ENCODE measurements at regions not wholly inside any gene's neighbourhood (a gene's known extent, or its start where the extent isn't known, plus 50 kb on each side); places are given as distances from the start of the nearest gene placed in this dataset.

DNA sequence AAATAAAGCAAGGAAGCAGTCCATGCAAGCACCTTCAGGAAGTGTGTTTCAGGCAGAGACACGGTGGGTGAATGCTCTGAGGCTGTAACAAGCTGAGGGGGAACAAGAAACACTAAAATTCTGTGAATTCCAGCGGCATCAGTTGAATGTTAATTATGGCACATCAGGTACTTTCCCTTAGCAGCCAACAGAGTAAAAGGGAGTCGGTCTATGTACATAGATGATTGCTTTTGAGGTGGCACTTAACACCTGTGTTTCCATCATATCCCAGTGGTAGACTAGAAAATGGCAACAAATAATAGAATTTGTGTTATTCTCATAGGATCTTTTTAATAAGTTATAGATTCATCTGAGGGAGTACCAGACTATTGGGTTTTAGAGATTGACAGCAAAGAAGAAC, 481.0 kb upstream of the KLF6 start:
- CTCF ChIA-PET, result no interaction called here
- H3K9me3 Mint-ChIP-seq, result no peaks in the 10 kb centered on the region
- no peaks in the 10 kb centered on the region for H3K27me3 Mint-ChIP-seq (ENCODE audit: low read depth)
- no peak overlapping the region for H3K4me3 Mint-ChIP-seq
- no peaks in the 10 kb centered on the region for H3K36me3 Mint-ChIP-seq (ENCODE audit: low read depth)
- peaks cover 10% of the 10 kb centered on the region for H3K4me1 Mint-ChIP-seq (ENCODE audit: low read depth)
- intact Hi-C loops (cut with micrococcal nuclease), result no loop called here
- H3K27ac Mint-ChIP-seq, result no peak overlapping the region
- DNase-seq, result no peak

DNA sequence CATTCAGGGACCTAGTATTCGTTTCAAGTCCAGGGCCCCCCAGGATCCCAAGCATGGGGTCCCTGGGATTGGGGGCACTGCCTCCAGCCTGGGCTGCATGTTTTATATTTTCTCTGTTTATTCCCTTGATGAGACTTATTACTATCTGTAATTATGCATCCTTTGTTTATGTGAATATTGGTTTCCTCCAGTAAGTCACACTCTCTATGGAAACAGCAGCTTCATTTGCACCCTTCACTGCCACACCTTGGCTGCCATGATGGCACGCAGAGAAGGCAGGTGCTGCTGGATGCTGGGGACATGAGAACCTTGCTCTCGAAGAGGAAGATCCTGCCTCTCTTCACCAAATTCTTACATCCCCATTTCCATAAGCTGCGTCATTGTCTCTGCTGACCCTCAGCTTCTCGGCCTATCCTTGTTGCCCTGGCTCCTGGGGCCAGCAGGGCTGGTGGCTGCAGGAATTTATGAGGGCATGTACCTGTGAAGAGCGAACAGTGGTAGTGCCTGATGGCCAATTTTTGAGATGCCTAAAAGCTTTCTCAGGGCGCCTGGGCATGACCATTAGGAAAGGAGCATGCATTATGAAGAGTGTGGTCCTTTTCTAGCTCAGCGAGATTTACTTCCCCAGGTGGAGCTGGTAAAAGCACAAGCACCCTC, 479.3 kb upstream of the KLF6 start:
- no peaks in the 10 kb centered on the region for H3K27me3 Mint-ChIP-seq (ENCODE audit: low read depth)
- no peaks in the 10 kb centered on the region for H3K36me3 Mint-ChIP-seq (ENCODE audit: low read depth)
- H3K27ac Mint-ChIP-seq, result no peak overlapping the region
- peaks cover 12% of the 10 kb centered on the region for H3K4me1 Mint-ChIP-seq (ENCODE audit: low read depth)
- H3K9me3 Mint-ChIP-seq, result no peaks in the 10 kb centered on the region
- intact Hi-C loops (cut with micrococcal nuclease), result no loop called here
- no peak overlapping the region for H3K4me3 Mint-ChIP-seq
- no peak for DNase-seq
- CTCF ChIA-PET, result no interaction called here

DNA sequence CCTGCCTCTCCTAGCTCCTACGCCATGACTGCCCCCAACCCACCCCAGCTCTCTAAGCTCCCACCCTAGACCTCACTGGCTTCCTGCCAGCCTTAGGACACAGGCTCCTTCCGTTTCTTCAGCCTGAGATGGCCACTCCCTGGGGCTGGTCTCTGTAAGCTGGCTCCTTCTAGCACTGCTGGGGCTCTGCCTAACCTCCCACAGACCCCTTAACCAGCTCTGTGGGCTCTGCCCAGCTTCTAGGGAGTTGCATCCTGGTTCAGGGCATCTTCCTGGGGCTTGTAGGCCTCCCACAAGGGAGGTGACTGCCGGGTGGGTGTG, 478.6 kb upstream of the KLF6 start:
- intact Hi-C loops (cut with micrococcal nuclease), result no loop called here
- CTCF ChIA-PET, result interaction anchor here (0.5 kb wide), 1 partner anchor 566 kb away, joined by 3 read pairs; no protein-coding TSS in a partner anchor

DNA sequence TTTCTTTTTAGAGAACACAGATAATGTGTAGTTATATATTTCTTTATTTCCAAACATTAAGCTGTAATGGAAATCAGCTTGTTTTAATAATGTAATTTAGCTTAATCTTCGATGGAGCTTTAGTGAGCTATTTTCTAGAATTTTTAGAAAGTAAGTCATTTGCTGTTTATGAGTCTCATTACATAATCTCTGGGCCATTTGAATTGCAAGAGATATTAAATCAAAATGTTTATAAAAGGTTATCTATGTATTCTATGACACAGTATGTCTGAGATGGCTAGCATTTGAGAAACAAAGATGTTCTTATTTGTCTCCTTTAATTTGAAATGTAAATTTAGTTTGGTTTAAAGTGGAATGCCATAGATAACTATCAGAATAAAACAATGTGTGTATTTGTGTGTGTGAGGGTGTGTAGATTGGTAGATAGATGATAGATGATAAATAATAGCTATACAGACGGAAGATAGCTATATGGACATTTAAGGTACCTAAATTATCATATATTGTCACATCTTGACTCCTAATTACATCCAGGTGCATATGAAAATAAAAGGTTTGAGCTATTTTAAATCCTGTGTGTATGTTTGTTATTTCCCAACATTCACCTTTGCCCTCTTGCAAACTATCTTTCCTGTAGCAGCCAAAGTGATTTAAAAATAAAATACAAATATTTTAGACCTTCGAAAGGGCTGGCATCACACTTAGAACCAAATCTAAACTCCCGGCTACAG, 478.0 kb upstream of the KLF6 start:
- no peak for DNase-seq
- CTCF ChIA-PET, result interaction anchor here (0.5 kb wide), 1 partner anchor 567 kb away, joined by 3 read pairs; no protein-coding TSS in a partner anchor
- H3K4me3 Mint-ChIP-seq, result no peak overlapping the region
- H3K36me3 Mint-ChIP-seq (ENCODE audit: low read depth), result no peaks in the 10 kb centered on the region
- intact Hi-C loops (cut with micrococcal nuclease), result no loop called here
- H3K9me3 Mint-ChIP-seq, result no peaks in the 10 kb centered on the region
- H3K27me3 Mint-ChIP-seq (ENCODE audit: low read depth), result no peaks in the 10 kb centered on the region
- H3K4me1 Mint-ChIP-seq (ENCODE audit: low read depth), result peaks cover 12% of the 10 kb centered on the region
- H3K27ac Mint-ChIP-seq, result no peak overlapping the region

More for the DNA sequence above, 478.6 kb upstream of the KLF6 start:
- Mint-ChIP-seq H3K27ac (no peak overlapping the region), H3K4me1 (ENCODE audit: low read depth) (peaks cover 12% of the 10 kb centered on the region), H3K27me3 (ENCODE audit: low read depth) (no peaks in the 10 kb centered on the region), H3K9me3 (no peaks in the 10 kb centered on the region), H3K36me3 (ENCODE audit: low read depth) (no peaks in the 10 kb centered on the region), H3K4me3 (no peak overlapping the region)
- DNase-seq, result no peak

DNA sequence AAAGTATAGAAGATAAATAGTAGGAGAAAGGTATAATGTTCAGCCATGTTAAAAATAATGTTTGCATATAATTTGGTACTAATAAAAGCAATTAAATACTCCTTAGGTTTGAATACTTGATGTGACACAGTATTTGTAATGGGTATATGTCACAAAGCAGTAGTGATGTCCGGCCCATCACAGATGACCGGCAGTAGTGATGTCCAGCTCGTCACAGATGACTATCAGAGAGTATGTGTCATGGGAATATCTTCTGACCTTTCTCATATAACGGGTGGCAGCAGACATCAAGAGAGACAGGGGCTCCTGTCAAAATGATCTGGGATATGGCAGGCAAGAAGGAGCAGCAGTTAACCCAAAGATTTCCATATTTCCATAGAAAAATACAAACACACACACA, 477.4 kb upstream of the KLF6 start:
- CTCF ChIA-PET, result no interaction called here
- no peaks in the 10 kb centered on the region for H3K36me3 Mint-ChIP-seq (ENCODE audit: low read depth)
- H3K4me3 Mint-ChIP-seq, result no peak overlapping the region
- H3K9me3 Mint-ChIP-seq, result no peaks in the 10 kb centered on the region
- intact Hi-C loops (cut with micrococcal nuclease), result no loop called here
- no peak for DNase-seq
- no peak overlapping the region for H3K27ac Mint-ChIP-seq
- no peaks in the 10 kb centered on the region for H3K27me3 Mint-ChIP-seq (ENCODE audit: low read depth)
- peaks cover 12% of the 10 kb centered on the region for H3K4me1 Mint-ChIP-seq (ENCODE audit: low read depth)

DNA sequence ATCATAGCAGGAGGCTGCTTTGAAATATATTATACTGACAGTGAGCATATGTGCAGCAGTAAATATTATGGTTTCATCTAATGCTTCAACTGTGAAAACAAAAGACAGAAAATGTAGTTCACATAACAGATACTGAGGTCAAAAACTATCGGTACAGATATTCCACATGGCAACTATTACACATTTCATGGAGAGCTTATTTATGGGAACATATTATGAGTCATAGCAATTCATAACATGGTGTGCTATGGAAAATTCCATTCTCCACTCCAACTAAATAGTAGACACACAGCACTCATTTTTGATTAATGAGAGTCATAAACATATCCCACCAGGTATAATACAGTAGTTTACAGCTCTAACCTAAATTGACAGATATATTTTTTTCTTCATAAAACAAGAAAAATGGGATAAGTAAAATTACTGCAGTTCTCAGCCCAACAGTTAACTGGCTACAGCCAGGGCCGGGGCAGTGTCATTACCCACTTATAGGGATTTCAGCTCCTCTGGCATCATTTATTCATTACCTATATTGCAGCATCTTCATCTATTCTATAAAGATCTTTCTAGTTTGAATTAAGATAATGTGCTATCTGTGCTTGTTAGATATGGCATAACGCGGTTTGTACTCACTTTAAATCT, 475.6 kb upstream of the KLF6 start:
- CTCF ChIA-PET, result interaction anchor here (0.6 kb wide), 1 partner anchor 396 kb away, joined by 3 read pairs; no protein-coding TSS in a partner anchor
- no peaks in the 10 kb centered on the region for H3K36me3 Mint-ChIP-seq (ENCODE audit: low read depth)
- peaks cover 2% of the 10 kb centered on the region for H3K4me1 Mint-ChIP-seq (ENCODE audit: low read depth)
- H3K4me3 Mint-ChIP-seq, result no peak overlapping the region
- intact Hi-C loops (cut with micrococcal nuclease), result no loop called here
- no peaks in the 10 kb centered on the region for H3K9me3 Mint-ChIP-seq
- H3K27me3 Mint-ChIP-seq (ENCODE audit: low read depth), result no peaks in the 10 kb centered on the region
- no peak overlapping the region for H3K27ac Mint-ChIP-seq
- DNase-seq, result no peak

DNA sequence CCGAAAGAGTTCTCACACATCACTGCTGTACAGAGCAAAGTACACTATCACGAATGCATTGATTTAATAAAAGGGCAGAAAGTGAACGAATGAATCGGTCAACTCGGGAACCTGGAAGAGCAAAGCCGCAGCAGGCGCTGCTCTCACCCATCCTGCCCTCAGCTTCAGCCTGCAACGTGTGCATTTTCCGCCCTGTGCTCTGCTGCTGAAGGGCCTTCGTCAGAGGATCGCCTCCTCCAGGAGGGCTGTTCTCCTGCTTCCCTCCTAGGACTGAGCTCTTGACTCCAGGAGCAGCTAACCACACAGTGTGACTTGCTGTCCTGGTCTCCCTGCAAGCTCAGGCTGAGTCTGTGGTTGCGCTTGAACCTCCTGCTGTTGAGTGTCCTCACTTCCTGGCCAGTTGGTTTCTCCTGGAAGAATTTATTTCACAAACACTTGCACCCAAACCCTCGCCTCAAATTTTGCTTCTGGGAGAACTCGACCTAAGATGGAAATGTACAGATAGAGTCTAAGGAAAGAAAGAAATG, 473.0 kb upstream of the KLF6 start:
- DNase-seq, result no peak
- CTCF ChIA-PET, result no interaction called here

DNA sequence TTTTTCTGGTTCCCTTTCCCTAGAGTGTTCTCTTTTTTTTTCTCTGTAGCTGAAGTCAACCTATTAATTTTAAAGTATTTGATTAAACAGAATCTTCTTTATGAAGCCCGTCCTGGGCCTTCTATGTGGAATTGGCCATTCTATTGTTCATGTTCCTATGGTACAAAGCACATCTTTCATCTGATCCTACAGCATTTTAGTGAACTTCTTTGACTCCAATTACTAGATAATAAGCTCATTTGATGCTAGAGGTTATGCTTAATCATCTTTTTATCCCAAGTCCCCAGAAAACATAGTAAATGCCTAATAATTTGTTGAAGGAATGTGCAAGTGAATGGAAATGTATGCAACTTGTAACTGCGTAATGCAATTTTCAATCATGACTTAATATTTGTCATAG, 472.0 kb upstream of the KLF6 start:
- no peak overlapping the region for H3K27ac Mint-ChIP-seq
- H3K9me3 Mint-ChIP-seq, result no peaks in the 10 kb centered on the region
- no peaks in the 10 kb centered on the region for H3K36me3 Mint-ChIP-seq (ENCODE audit: low read depth)
- no peak for DNase-seq
- intact Hi-C loops (cut with micrococcal nuclease), result no loop called here
- peaks cover 2% of the 10 kb centered on the region for H3K4me1 Mint-ChIP-seq (ENCODE audit: low read depth)
- H3K27me3 Mint-ChIP-seq (ENCODE audit: low read depth), result peaks cover 2% of the 10 kb centered on the region
- CTCF ChIA-PET, result no interaction called here
- no peak overlapping the region for H3K4me3 Mint-ChIP-seq

More for the DNA sequence above, 473.0 kb upstream of the KLF6 start:
- Mint-ChIP-seq H3K27me3 (ENCODE audit: low read depth) (peaks cover 2% of the 10 kb centered on the region), H3K4me3 (no peak overlapping the region), H3K36me3 (ENCODE audit: low read depth) (no peaks in the 10 kb centered on the region), H3K27ac (no peak overlapping the region), H3K9me3 (no peaks in the 10 kb centered on the region), H3K4me1 (ENCODE audit: low read depth) (peaks cover 2% of the 10 kb centered on the region)
- intact Hi-C loops (cut with micrococcal nuclease), result no loop called here

DNA sequence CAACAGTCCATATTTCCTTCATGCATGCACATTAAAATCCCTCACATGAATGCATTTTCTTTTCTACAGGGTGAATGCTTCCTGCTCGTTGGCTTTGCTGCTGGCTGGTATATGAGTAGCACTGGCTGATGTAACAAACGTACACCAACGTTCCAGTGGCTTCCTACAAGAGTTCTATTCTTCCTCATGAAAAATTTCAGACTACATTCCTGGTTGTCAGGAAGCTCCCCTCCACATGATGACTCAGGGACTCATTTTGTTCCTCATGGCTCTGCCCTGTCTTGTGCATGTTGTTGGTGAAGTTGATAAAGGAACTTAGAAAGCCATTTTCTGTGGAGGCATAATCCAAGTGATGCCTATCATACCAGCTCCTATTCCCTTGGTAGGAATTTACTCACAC, 470.7 kb upstream of the KLF6 start:
- CTCF ChIA-PET, result no interaction called here
- Mint-ChIP-seq H3K27ac (no peak overlapping the region), H3K9me3 (no peaks in the 10 kb centered on the region), H3K27me3 (ENCODE audit: low read depth) (peaks cover 2% of the 10 kb centered on the region), H3K4me1 (ENCODE audit: low read depth) (peaks cover 2% of the 10 kb centered on the region), H3K36me3 (ENCODE audit: low read depth) (no peaks in the 10 kb centered on the region), H3K4me3 (no peak overlapping the region)
- DNase-seq, result no peak
- intact Hi-C loops (cut with micrococcal nuclease), result no loop called here

DNA sequence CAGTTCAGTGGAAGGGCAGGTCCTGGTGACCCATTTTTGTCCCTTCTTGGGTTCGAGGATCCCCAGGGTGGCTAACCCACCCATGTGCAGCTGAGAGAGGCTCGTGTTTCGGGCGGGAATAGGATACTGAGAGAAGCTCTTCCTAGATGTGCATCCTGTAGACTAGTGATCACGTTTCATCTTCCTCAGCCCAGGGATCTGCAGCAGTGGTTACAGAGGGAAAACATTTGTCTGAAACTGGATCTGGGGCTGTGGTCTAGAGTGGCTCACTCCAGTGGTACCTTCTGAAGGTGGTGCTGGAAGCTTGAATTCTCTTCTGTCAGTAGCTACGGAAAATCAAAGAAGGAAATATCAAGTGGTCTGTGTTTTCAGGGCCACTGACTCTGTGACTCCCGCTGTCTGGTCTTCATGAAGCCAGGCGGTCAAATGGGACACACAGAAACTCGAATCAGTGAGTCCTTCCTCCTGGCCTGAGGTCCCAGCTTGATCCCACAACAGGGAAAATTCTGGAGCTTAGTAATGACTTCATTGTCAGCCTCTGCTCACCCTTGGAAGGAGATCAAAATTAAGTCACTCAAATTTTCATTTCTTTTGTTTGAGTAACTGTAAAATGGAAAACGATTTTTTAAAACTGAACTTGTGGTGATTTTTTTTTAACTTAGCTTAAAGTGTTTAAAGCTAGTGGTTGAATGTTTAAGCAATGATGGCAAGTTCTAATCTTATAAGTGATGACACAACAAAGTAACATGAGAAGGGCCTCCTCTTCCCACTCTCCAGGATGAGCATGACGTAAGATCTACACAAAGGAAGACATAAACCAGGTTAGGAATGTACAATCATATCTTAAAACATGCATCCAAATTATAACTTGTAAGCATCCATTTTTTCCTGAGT, 469.3 kb upstream of the KLF6 start:
- intact Hi-C loops (cut with micrococcal nuclease), result no loop called here
- no peak overlapping the region for H3K4me3 Mint-ChIP-seq
- CTCF ChIA-PET, result no interaction called here
- no peak for DNase-seq
- H3K27me3 Mint-ChIP-seq (ENCODE audit: low read depth), result peaks cover 2% of the 10 kb centered on the region
- H3K36me3 Mint-ChIP-seq (ENCODE audit: low read depth), result no peaks in the 10 kb centered on the region
- H3K4me1 Mint-ChIP-seq (ENCODE audit: low read depth), result no peaks in the 10 kb centered on the region
- H3K27ac Mint-ChIP-seq, result no peak overlapping the region
- H3K9me3 Mint-ChIP-seq, result no peaks in the 10 kb centered on the region

DNA sequence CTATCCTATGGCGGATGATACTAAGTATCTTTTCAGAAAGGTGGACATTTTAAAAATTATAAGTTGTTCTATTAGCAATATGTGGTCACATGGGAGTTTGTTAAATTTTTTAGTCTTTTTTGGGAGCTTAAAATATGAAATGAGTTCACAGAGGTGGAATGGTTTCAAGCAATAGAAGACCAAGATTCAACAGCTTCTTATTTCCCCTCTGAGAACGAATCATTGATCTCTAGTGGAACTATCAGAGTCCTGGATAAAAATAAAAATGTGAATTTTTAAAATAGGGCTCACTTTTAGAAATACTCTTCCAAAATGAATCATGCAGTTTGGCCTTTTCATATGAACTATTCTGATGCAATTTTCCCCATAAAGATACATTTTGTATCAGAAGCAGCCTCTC, 467.7 kb upstream of the KLF6 start:
- intact Hi-C loops (cut with micrococcal nuclease), result no loop called here
- CTCF ChIA-PET, result no interaction called here
- H3K27ac Mint-ChIP-seq, result no peak overlapping the region
- no peak for DNase-seq
- no peaks in the 10 kb centered on the region for H3K36me3 Mint-ChIP-seq (ENCODE audit: low read depth)
- no peaks in the 10 kb centered on the region for H3K9me3 Mint-ChIP-seq
- no peak overlapping the region for H3K4me3 Mint-ChIP-seq
- H3K27me3 Mint-ChIP-seq (ENCODE audit: low read depth), result peaks cover 2% of the 10 kb centered on the region
- H3K4me1 Mint-ChIP-seq (ENCODE audit: low read depth), result no peaks in the 10 kb centered on the region

DNA sequence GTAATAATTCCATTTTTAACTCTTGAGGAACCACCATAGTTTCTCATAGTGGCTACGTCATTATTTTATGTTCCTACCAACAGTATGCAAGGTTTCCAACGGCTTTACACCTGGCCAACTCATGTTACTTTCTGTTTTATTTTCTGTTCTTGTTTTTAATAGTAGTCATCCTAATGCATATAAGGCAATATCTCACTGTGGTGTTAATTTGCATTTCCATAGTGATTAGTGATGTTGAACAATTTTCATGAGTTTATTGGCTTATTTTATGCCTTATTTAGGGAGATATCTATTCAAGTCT, 465.5 kb upstream of the KLF6 start:
- H3K27me3 Mint-ChIP-seq (ENCODE audit: low read depth), result peaks cover 2% of the 10 kb centered on the region
- no peaks in the 10 kb centered on the region for H3K36me3 Mint-ChIP-seq (ENCODE audit: low read depth)
- CTCF ChIA-PET, result no interaction called here
- H3K27ac Mint-ChIP-seq, result no peak overlapping the region
- H3K9me3 Mint-ChIP-seq, result no peaks in the 10 kb centered on the region
- intact Hi-C loops (cut with micrococcal nuclease), result no loop called here
- H3K4me1 Mint-ChIP-seq (ENCODE audit: low read depth), result peaks cover 14% of the 10 kb centered on the region
- no peak overlapping the region for H3K4me3 Mint-ChIP-seq
- no peak for DNase-seq

Measured in activated naive CD4-positive, alpha-beta T cell treated with anti-CD3 and anti-CD28 coated beads for 36 hours (primary cell).